ENCODE measurements at regions not wholly inside any gene's neighbourhood (a gene's known extent, or its start where the extent isn't known, plus 50 kb on each side); places are given as distances from the start of the nearest gene placed in this dataset.

GRCh38 chr18:37787452-37787851, 221.9 kb upstream of the CELF4 start:
- no peak for DNase-seq (ENCODE audit: low spot score)

GRCh38 chr18:37783771-37784170, 218.2 kb upstream of the CELF4 start:
- DNase-seq (ENCODE audit: low spot score): no peak

GRCh38 chr18:37779220-37779619, 213.6 kb upstream of the CELF4 start:
- DNase-seq (ENCODE audit: low spot score): no peak

GRCh38 chr18:37778417-37779165, 213.0 kb upstream of the CELF4 start:
- peak; percentile 21 for DNase-seq (ENCODE audit: low spot score)

GRCh38 chr18:37769826-37770225, 204.2 kb upstream of the CELF4 start:
- DNase-seq (ENCODE audit: low spot score): no peak

- no peak for DNase-seq (ENCODE audit: low spot score)
Observed at GRCh38 chr18:37764541-37765288, 199.1 kb upstream of the CELF4 start.

- no peak for DNase-seq (ENCODE audit: low spot score)
Observed at GRCh38 chr18:37762076-37762621, 196.6 kb upstream of the CELF4 start.

- no peak for DNase-seq (ENCODE audit: low spot score)
Observed at GRCh38 chr18:37754141-37754540, 188.5 kb upstream of the CELF4 start.

- DNase-seq (ENCODE audit: low spot score): no peak
Observed at GRCh38 chr18:37742436-37742835, 176.8 kb upstream of the CELF4 start.

GRCh38 chr18:37741032-37741623, 175.5 kb upstream of the CELF4 start:
- no peak for DNase-seq (ENCODE audit: low spot score)

- no peak for DNase-seq (ENCODE audit: low spot score)
Observed at GRCh38 chr18:37734406-37734805, 168.8 kb upstream of the CELF4 start.

GRCh38 chr18:37729716-37730115, 164.1 kb upstream of the CELF4 start:
- no peak for DNase-seq (ENCODE audit: low spot score)

- DNase-seq (ENCODE audit: low spot score): no peak
Observed at GRCh38 chr18:37724206-37724605, 158.6 kb upstream of the CELF4 start.

- no peak for DNase-seq (ENCODE audit: low spot score)
Observed at GRCh38 chr18:37721544-37722522, 156.2 kb upstream of the CELF4 start.

- no peak for DNase-seq (ENCODE audit: low spot score)
Observed at GRCh38 chr18:37720663-37721062, 155.1 kb upstream of the CELF4 start.

- no peak for DNase-seq (ENCODE audit: low spot score)
Observed at GRCh38 chr18:37717656-37718055, 152.1 kb upstream of the CELF4 start.

- no peak for DNase-seq (ENCODE audit: low spot score)
Observed at GRCh38 chr18:37717098-37717497, 151.5 kb upstream of the CELF4 start.

GRCh38 chr18:37716106-37716735, 150.6 kb upstream of the CELF4 start:
- no peak for DNase-seq (ENCODE audit: low spot score)

- no peak for DNase-seq (ENCODE audit: low spot score)
Observed at GRCh38 chr18:37714691-37715090, 149.1 kb upstream of the CELF4 start.

GRCh38 chr18:37712776-37713175, 147.2 kb upstream of the CELF4 start:
- DNase-seq (ENCODE audit: low spot score): no peak
